Thyroid gland (tissue), 4 donors: ENCODE measurements at regions not wholly inside any gene's neighbourhood (a gene's known extent, or its start where the extent isn't known, plus 50 kb on each side); places are given as distances from the start of the nearest gene placed in this dataset.

Source experiments
- DNase-seq, 2 donors: peaks; one replicate each; pipeline ENCODE4 v3.0.0-alpha.2; 2019
- H3K27ac ChIP-seq, 3 donors: fragments of 200-600 bp; sonication (generic); 1 replicate in 2 of 3; 2 replicates in 1 of 3; pipeline ENCODE4 v1.5.1; 2016 to 2019; ENCODE audit warnings: mild to moderate bottlenecking in 1 of 3, moderate library complexity in 1 of 3
- H3K27me3 ChIP-seq: fragments of 200-600 bp; sonication (generic); one replicate; pipeline ENCODE4 v1.5.1; 2019
- H3K36me3 ChIP-seq, 2 donors: fragments of 200-600 bp; sonication (generic); one replicate each; pipeline ENCODE4 v1.5.1; 2016 to 2019
- H3K4me1 ChIP-seq, 2 donors: fragments of 200-600 bp; sonication (generic); one replicate each; pipeline ENCODE4 v1.5.1; 2017 to 2019
- H3K4me3 ChIP-seq, 3 donors: fragments of 200-600 bp; sonication (generic); replicated peaks in 1 of 3; 1 replicate in 2 of 3; 2 replicates in 1 of 3; pipeline ENCODE4 v1.5.1; 2016; ENCODE audit warnings: mild to moderate bottlenecking in 1 of 3
- H3K9me3 ChIP-seq: fragments of 200-600 bp; sonication (generic); one replicate; pipeline ENCODE4 v1.5.1; 2017
- CTCF ChIP-seq, 6 experiments: fragments of 200-600 bp in 3 of 6; fragments of 450-650 bp in 3 of 6; sonication (generic) in 3 of 6; IDR thresholded peaks; one replicate each; pipeline ENCODE4 v1.5.1; 2016 to 2019; ENCODE audit warnings: antibody characterized with exemption in 6 of 6, mild to moderate bottlenecking in 2 of 6, inconsistent platforms in 1 of 6, moderate library complexity in 1 of 6
- POLR2A ChIP-seq, 2 donors: fragments of 450-650 bp; IDR thresholded peaks; one replicate each; pipeline ENCODE4 v1.6.1; 2017; ENCODE audit warnings: antibody characterized with exemption in 2 of 2, mild to moderate bottlenecking in 2 of 2, moderate library complexity in 1 of 2
- WGBS, 2 donors: methylation state at CpG; one replicate each; pipeline ENCODE4 v1.1.5; 2017; 5-methylcytosine and 5-hydroxymethylcytosine counted together
- intact Hi-C: fragments of 100-400 bp; cut with DNase I; formaldehyde crosslinking; loops from one replicate; pipeline ENCODE4 v1.15.1; 2023

- no peaks in the 10 kb centered on the region for H3K27me3 ChIP-seq
- H3K9me3 ChIP-seq = no peaks in the 10 kb centered on the region
- intact Hi-C loops = no loop called here
- no peak for DNase-seq
- no peak overlapping the region for H3K27ac ChIP-seq
- WGBS, 2 donors = 79 to 80% methylated on average over 12 of the region's 12 CpGs
- no peaks in the 10 kb centered on the region for H3K4me1 ChIP-seq
- no peaks in the 10 kb centered on the region for H3K36me3 ChIP-seq
- TF ChIP-seq CTCF (IDR thresholded peaks at IDR 0.05) = no peak
- no peak for TF ChIP-seq POLR2A (IDR thresholded peaks at IDR 0.05)
- H3K4me3 ChIP-seq = no peak overlapping the region
Observed at GRCh38 chr10:128630787-128631252, 504.6 kb upstream of the MKI67 start.

- no peaks in the 10 kb centered on the region for H3K27me3 ChIP-seq
- intact Hi-C loops = no loop called here
- no peak overlapping the region for H3K27ac ChIP-seq
- no peaks in the 10 kb centered on the region for H3K4me1 ChIP-seq
- H3K4me3 ChIP-seq = no peak overlapping the region
- WGBS, 2 donors = 36 to 37% methylated on average over 12 of the region's 12 CpGs
- H3K36me3 ChIP-seq = no peaks in the 10 kb centered on the region
- H3K9me3 ChIP-seq = no peaks in the 10 kb centered on the region
- TF ChIP-seq CTCF (IDR thresholded peaks at IDR 0.05) (peak; percentile 11 to 62 (median 36)), POLR2A (IDR thresholded peaks at IDR 0.05) (no peak)
- no peak for DNase-seq
Observed at GRCh38 chr10:128631801-128632241, 505.6 kb upstream of the MKI67 start.

- no peaks in the 10 kb centered on the region for H3K27me3 ChIP-seq
- DNase-seq = no peak
- no peaks in the 10 kb centered on the region for H3K4me1 ChIP-seq
- H3K36me3 ChIP-seq = no peaks in the 10 kb centered on the region
- H3K9me3 ChIP-seq = no peaks in the 10 kb centered on the region
- 86 to 94% methylated on average over 7 of the region's 7 CpGs for WGBS, 2 donors
- TF ChIP-seq POLR2A (IDR thresholded peaks at IDR 0.05) = no peak
- TF ChIP-seq CTCF (IDR thresholded peaks at IDR 0.05) = no peak
- H3K27ac ChIP-seq = no peak overlapping the region
- intact Hi-C loops = no loop called here
- H3K4me3 ChIP-seq = no peak overlapping the region
Observed at GRCh38 chr10:128632694-128633093, 506.5 kb upstream of the MKI67 start.

- Histone ChIP-seq H3K4me1 (no peaks in the 10 kb centered on the region), H3K27ac (no peak overlapping the region), H3K4me3 (no peak overlapping the region), H3K36me3 (no peaks in the 10 kb centered on the region), H3K9me3 (no peaks in the 10 kb centered on the region), H3K27me3 (no peaks in the 10 kb centered on the region)
- WGBS, 2 donors = 41 to 48% methylated on average over 6 of the region's 6 CpGs
- intact Hi-C loops = no loop called here
- TF ChIP-seq CTCF (IDR thresholded peaks at IDR 0.05) (no peak), POLR2A (IDR thresholded peaks at IDR 0.05) (no peak)
- DNase-seq = no peak
Observed at GRCh38 chr10:128633864-128634540, 507.8 kb upstream of the MKI67 start.

GRCh38 chr10:128642023-128642422, 515.8 kb upstream of the MKI67 start:
- Histone ChIP-seq H3K27me3 (no peaks in the 10 kb centered on the region), H3K4me3 (no peak overlapping the region), H3K27ac (no peak overlapping the region), H3K36me3 (no peaks in the 10 kb centered on the region), H3K9me3 (no peaks in the 10 kb centered on the region), H3K4me1 (no peaks in the 10 kb centered on the region)
- no peak for DNase-seq
- no peak for TF ChIP-seq CTCF (IDR thresholded peaks at IDR 0.05)
- no peak for TF ChIP-seq POLR2A (IDR thresholded peaks at IDR 0.05)
- WGBS, 2 donors = 60 to 66% methylated on average over 4 of the region's 4 CpGs
- intact Hi-C loops = no loop called here
